Stomach smooth muscle (tissue), 2 donors: ENCODE measurements at regions not wholly inside any gene's neighbourhood (a gene's known extent, or its start where the extent isn't known, plus 50 kb on each side); places are given as distances from the start of the nearest gene placed in this dataset.

Source experiments
- H3K27ac ChIP-seq: one replicate; pipeline ENCODE4 v1.7.0; 2013; ENCODE audit warnings: mild to moderate bottlenecking, low read length, inconsistent platforms
- H3K27me3 ChIP-seq, 2 donors: one replicate each; pipeline ENCODE4 v1.7.0; 2013; ENCODE audit warnings: low read length in 2 of 2; ENCODE audit not compliant: insufficient read depth in 2 of 2, control insufficient read depth in 1 of 2
- H3K36me3 ChIP-seq, 2 donors: one replicate each; pipeline ENCODE4 v1.7.0; 2013; ENCODE audit warnings: low read length in 2 of 2; ENCODE audit not compliant: control insufficient read depth in 2 of 2, insufficient read depth in 2 of 2
- H3K4me1 ChIP-seq: one replicate; pipeline ENCODE4 v1.7.0; 2013; ENCODE audit warnings: low read length; ENCODE audit not compliant: control insufficient read depth, insufficient read depth
- H3K4me3 ChIP-seq, 2 donors: one replicate each; pipeline ENCODE4 v1.7.0; 2013; ENCODE audit warnings: low read length in 2 of 2
- H3K9ac ChIP-seq, 2 donors: one replicate each; pipeline ENCODE4 v1.7.0; 2013; ENCODE audit warnings: low read length in 2 of 2, mild to moderate bottlenecking in 1 of 2
- H3K9me3 ChIP-seq, 2 donors: one replicate each; pipeline ENCODE4 v1.7.0; 2013; ENCODE audit warnings: low read length in 2 of 2; ENCODE audit not compliant: control insufficient read depth in 2 of 2
- donor health status: healthy.
- donor health status: Pancreatic carcinoma.

- Histone ChIP-seq H3K9me3 (no peaks in the 10 kb centered on the region), H3K4me3 (no peak overlapping the region), H3K9ac (no peak overlapping the region), H3K4me1 (no peaks in the 10 kb centered on the region), H3K27ac (no peak overlapping the region), H3K36me3 (no peaks in the 10 kb centered on the region), H3K27me3 (no peaks in the 10 kb centered on the region)
Measured at GRCh38 chr5:153043886-153044285, 446.6 kb upstream of the GRIA1 start.

- no peak overlapping the region for H3K27ac ChIP-seq
- H3K4me3 ChIP-seq: no peak overlapping the region
- no peaks in the 10 kb centered on the region for H3K4me1 ChIP-seq
- no peaks in the 10 kb centered on the region for H3K9me3 ChIP-seq
- H3K9ac ChIP-seq: no peak overlapping the region
- no peaks in the 10 kb centered on the region for H3K36me3 ChIP-seq
- H3K27me3 ChIP-seq: no peaks in the 10 kb centered on the region
Measured at GRCh38 chr5:153050496-153051179, 439.8 kb upstream of the GRIA1 start.

GRCh38 chr5:153066281-153066680, 424.2 kb upstream of the GRIA1 start:
- no peaks in the 10 kb centered on the region for H3K27me3 ChIP-seq
- no peak overlapping the region for H3K27ac ChIP-seq
- H3K9me3 ChIP-seq: no peaks in the 10 kb centered on the region
- no peak overlapping the region for H3K9ac ChIP-seq
- no peaks in the 10 kb centered on the region for H3K36me3 ChIP-seq
- no peak overlapping the region for H3K4me3 ChIP-seq
- no peaks in the 10 kb centered on the region for H3K4me1 ChIP-seq

GRCh38 chr5:153067869-153068268, 422.6 kb upstream of the GRIA1 start:
- H3K4me3 ChIP-seq: no peak overlapping the region

GRCh38 chr5:153079396-153079795, 411.1 kb upstream of the GRIA1 start:
- H3K27ac ChIP-seq: no peak overlapping the region
- no peaks in the 10 kb centered on the region for H3K9me3 ChIP-seq
- no peaks in the 10 kb centered on the region for H3K27me3 ChIP-seq
- no peak overlapping the region for H3K9ac ChIP-seq
- H3K36me3 ChIP-seq: no peaks in the 10 kb centered on the region
- no peak overlapping the region for H3K4me3 ChIP-seq
- no peaks in the 10 kb centered on the region for H3K4me1 ChIP-seq

More at GRCh38 chr5:153067869-153068268, 422.6 kb upstream of the GRIA1 start:
- Histone ChIP-seq H3K4me1 (no peaks in the 10 kb centered on the region), H3K9me3 (no peaks in the 10 kb centered on the region), H3K27ac (no peak overlapping the region), H3K36me3 (no peaks in the 10 kb centered on the region), H3K27me3 (no peaks in the 10 kb centered on the region), H3K9ac (no peak overlapping the region)

GRCh38 chr5:153080940-153081339, 409.5 kb upstream of the GRIA1 start:
- Histone ChIP-seq H3K9me3 (no peaks in the 10 kb centered on the region), H3K4me1 (no peaks in the 10 kb centered on the region), H3K4me3 (no peak overlapping the region)

GRCh38 chr5:153081385-153081784, 409.1 kb upstream of the GRIA1 start:
- no peak overlapping the region for H3K27ac ChIP-seq
- no peak overlapping the region for H3K4me3 ChIP-seq
- no peaks in the 10 kb centered on the region for H3K36me3 ChIP-seq

More at GRCh38 chr5:153080940-153081339, 409.5 kb upstream of the GRIA1 start:
- Histone ChIP-seq H3K27ac (no peak overlapping the region), H3K27me3 (no peaks in the 10 kb centered on the region), H3K36me3 (no peaks in the 10 kb centered on the region), H3K9ac (no peak overlapping the region)

GRCh38 chr5:153084511-153084910, 406.0 kb upstream of the GRIA1 start:
- H3K4me3 ChIP-seq: no peak overlapping the region

More at GRCh38 chr5:153081385-153081784, 409.1 kb upstream of the GRIA1 start:
- no peak overlapping the region for H3K9ac ChIP-seq
- no peaks in the 10 kb centered on the region for H3K9me3 ChIP-seq
- H3K27me3 ChIP-seq: no peaks in the 10 kb centered on the region
- no peaks in the 10 kb centered on the region for H3K4me1 ChIP-seq

GRCh38 chr5:153086486-153086885, 404.0 kb upstream of the GRIA1 start:
- no peak overlapping the region for H3K27ac ChIP-seq
- no peaks in the 10 kb centered on the region for H3K4me1 ChIP-seq
- no peaks in the 10 kb centered on the region for H3K27me3 ChIP-seq
- H3K4me3 ChIP-seq: no peak overlapping the region
- no peaks in the 10 kb centered on the region for H3K9me3 ChIP-seq
- H3K36me3 ChIP-seq: no peaks in the 10 kb centered on the region
- no peak overlapping the region for H3K9ac ChIP-seq

More at GRCh38 chr5:153084511-153084910, 406.0 kb upstream of the GRIA1 start:
- H3K36me3 ChIP-seq: no peaks in the 10 kb centered on the region
- H3K9ac ChIP-seq: no peak overlapping the region
- H3K4me1 ChIP-seq: no peaks in the 10 kb centered on the region
- no peaks in the 10 kb centered on the region for H3K9me3 ChIP-seq
- H3K27ac ChIP-seq: no peak overlapping the region
- H3K27me3 ChIP-seq: no peaks in the 10 kb centered on the region

- H3K9ac ChIP-seq: no peak overlapping the region
- H3K27me3 ChIP-seq: no peaks in the 10 kb centered on the region
- no peak overlapping the region for H3K4me3 ChIP-seq
- no peaks in the 10 kb centered on the region for H3K9me3 ChIP-seq
- no peak overlapping the region for H3K27ac ChIP-seq
- no peaks in the 10 kb centered on the region for H3K4me1 ChIP-seq
- no peaks in the 10 kb centered on the region for H3K36me3 ChIP-seq
Measured at GRCh38 chr5:153088538-153088937, 401.9 kb upstream of the GRIA1 start.

- Histone ChIP-seq H3K27me3 (no peaks in the 10 kb centered on the region), H3K4me3 (no peak overlapping the region), H3K27ac (no peak overlapping the region), H3K36me3 (no peaks in the 10 kb centered on the region), H3K9me3 (no peaks in the 10 kb centered on the region), H3K9ac (no peak overlapping the region), H3K4me1 (no peaks in the 10 kb centered on the region)
Measured at GRCh38 chr5:153094333-153094732, 396.1 kb upstream of the GRIA1 start.
